DND-41 (cell line): ENCODE measurements at regions not wholly inside any gene's neighbourhood (a gene's known extent, or its start where the extent isn't known, plus 50 kb on each side); places are given as distances from the start of the nearest gene placed in this dataset.

ENCODE experiments used
- EZH2 ChIP-seq: IDR thresholded peaks from 3 replicates; pipeline ENCODE4 v1.6.1; 2012; ENCODE audit warnings: borderline replicate concordance, low read depth, mild to moderate bottlenecking, moderate library complexity, low read length, inconsistent platforms; ENCODE audit not compliant: severe bottlenecking
- TF ChIP-seq, protein P1 (sequence below): IDR thresholded peaks from 2 replicates; pipeline ENCODE4 v1.5.1; 2012; ENCODE audit warnings: borderline replicate concordance, low read length, moderate library complexity, mild to moderate bottlenecking; ENCODE audit not compliant: poor library complexity, severe bottlenecking; ENCODE audit errors: extremely low read depth

- TF ChIP-seq, protein P1, sequence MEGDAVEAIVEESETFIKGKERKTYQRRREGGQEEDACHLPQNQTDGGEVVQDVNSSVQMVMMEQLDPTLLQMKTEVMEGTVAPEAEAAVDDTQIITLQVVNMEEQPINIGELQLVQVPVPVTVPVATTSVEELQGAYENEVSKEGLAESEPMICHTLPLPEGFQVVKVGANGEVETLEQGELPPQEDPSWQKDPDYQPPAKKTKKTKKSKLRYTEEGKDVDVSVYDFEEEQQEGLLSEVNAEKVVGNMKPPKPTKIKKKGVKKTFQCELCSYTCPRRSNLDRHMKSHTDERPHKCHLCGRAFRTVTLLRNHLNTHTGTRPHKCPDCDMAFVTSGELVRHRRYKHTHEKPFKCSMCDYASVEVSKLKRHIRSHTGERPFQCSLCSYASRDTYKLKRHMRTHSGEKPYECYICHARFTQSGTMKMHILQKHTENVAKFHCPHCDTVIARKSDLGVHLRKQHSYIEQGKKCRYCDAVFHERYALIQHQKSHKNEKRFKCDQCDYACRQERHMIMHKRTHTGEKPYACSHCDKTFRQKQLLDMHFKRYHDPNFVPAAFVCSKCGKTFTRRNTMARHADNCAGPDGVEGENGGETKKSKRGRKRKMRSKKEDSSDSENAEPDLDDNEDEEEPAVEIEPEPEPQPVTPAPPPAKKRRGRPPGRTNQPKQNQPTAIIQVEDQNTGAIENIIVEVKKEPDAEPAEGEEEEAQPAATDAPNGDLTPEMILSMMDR: no peak
- no peak for TF ChIP-seq EZH2
These were observed 272.7 kb upstream of the C2CD4B start for GRCh38 chr15:62437753-62438152.
